ENCODE measurements at regions not wholly inside any gene's neighbourhood (a gene's known extent, or its start where the extent isn't known, plus 50 kb on each side); places are given as distances from the start of the nearest gene placed in this dataset.

GRCh38 chr7:69476416-69476815 lies 121.9 kb upstream of the AUTS2 start:
- no peak for TF ChIP-seq EP300 (IDR thresholded peaks at IDR 0.05)
- TF ChIP-seq, protein P1, sequence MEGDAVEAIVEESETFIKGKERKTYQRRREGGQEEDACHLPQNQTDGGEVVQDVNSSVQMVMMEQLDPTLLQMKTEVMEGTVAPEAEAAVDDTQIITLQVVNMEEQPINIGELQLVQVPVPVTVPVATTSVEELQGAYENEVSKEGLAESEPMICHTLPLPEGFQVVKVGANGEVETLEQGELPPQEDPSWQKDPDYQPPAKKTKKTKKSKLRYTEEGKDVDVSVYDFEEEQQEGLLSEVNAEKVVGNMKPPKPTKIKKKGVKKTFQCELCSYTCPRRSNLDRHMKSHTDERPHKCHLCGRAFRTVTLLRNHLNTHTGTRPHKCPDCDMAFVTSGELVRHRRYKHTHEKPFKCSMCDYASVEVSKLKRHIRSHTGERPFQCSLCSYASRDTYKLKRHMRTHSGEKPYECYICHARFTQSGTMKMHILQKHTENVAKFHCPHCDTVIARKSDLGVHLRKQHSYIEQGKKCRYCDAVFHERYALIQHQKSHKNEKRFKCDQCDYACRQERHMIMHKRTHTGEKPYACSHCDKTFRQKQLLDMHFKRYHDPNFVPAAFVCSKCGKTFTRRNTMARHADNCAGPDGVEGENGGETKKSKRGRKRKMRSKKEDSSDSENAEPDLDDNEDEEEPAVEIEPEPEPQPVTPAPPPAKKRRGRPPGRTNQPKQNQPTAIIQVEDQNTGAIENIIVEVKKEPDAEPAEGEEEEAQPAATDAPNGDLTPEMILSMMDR (IDR thresholded peaks at IDR 0.05) = no peak

All from esophagus muscularis mucosa (tissue), 3 donors.